ENCODE measurements at regions not wholly inside any gene's neighbourhood (a gene's known extent, or its start where the extent isn't known, plus 50 kb on each side); places are given as distances from the start of the nearest gene placed in this dataset.

GRCh38 chr2:204264085-204264553 is 281.2 kb upstream of the PARD3B start:
- TF ChIP-seq CTCF (IDR thresholded peaks at IDR 0.05; ENCODE audit: low read depth, low read length, poor library complexity, severe bottlenecking): no peak
- no peak for TF ChIP-seq EZH2phosphoT487 (IDR thresholded peaks at IDR 0.05; ENCODE audit: borderline replicate concordance, low read length)
- H4K20me1 ChIP-seq (ENCODE audit: control insufficient read depth, insufficient read depth, low read depth, low read length): no peaks in the 10 kb centered on the region
- H3K36me3 ChIP-seq (ENCODE audit: control insufficient read depth, low read length): no peaks in the 10 kb centered on the region
- H3K4me1 ChIP-seq (ENCODE audit: control insufficient read depth, low read length): no peaks in the 10 kb centered on the region
- H3K4me3 ChIP-seq (ENCODE audit: low read length): no peak overlapping the region
- no peaks in the 10 kb centered on the region for H3K9me2 ChIP-seq (replicated peaks; ENCODE audit: control insufficient read depth, low read length)
- H3F3A ChIP-seq (ENCODE audit: control insufficient read depth, insufficient read depth): no peaks in the 10 kb centered on the region
- H3K9me3 ChIP-seq (ENCODE audit: control insufficient read depth, insufficient read depth, low read length): no peaks in the 10 kb centered on the region
- H3K27me3 ChIP-seq (ENCODE audit: control insufficient read depth, low read length): no peaks in the 10 kb centered on the region; the same call in 1 of the 2 replicates
- H3K79me2 ChIP-seq (ENCODE audit: control insufficient read depth, low read length): no peaks in the 10 kb centered on the region
- H3K4me2 ChIP-seq (ENCODE audit: low read length): no peak overlapping the region
- H3K27ac ChIP-seq (ENCODE audit: low read depth, low read length): no peak overlapping the region

- TF ChIP-seq EZH2phosphoT487 (IDR thresholded peaks at IDR 0.05; ENCODE audit: borderline replicate concordance, low read length) (no peak), CTCF (IDR thresholded peaks at IDR 0.05; ENCODE audit: low read depth, low read length, poor library complexity, severe bottlenecking) (no peak)
- Histone ChIP-seq H3K4me3 (ENCODE audit: low read length) (no peak overlapping the region), H3K36me3 (ENCODE audit: control insufficient read depth, low read length) (no peaks in the 10 kb centered on the region), H3K4me1 (ENCODE audit: control insufficient read depth, low read length) (no peaks in the 10 kb centered on the region), H3K79me2 (ENCODE audit: control insufficient read depth, low read length) (no peaks in the 10 kb centered on the region), H3F3A (ENCODE audit: control insufficient read depth, insufficient read depth) (no peaks in the 10 kb centered on the region), H3K27me3 (ENCODE audit: control insufficient read depth, low read length) (no peaks in the 10 kb centered on the region; the same call in 1 of the 2 replicates), H4K20me1 (ENCODE audit: control insufficient read depth, insufficient read depth, low read depth, low read length) (no peaks in the 10 kb centered on the region), H3K9me2 (replicated peaks; ENCODE audit: control insufficient read depth, low read length) (no peaks in the 10 kb centered on the region), H3K27ac (ENCODE audit: low read depth, low read length) (no peak overlapping the region), H3K9me3 (ENCODE audit: control insufficient read depth, insufficient read depth, low read length) (no peaks in the 10 kb centered on the region), H3K4me2 (ENCODE audit: low read length) (no peak overlapping the region)
Observed at GRCh38 chr2:204264621-204265140, 280.6 kb upstream of the PARD3B start.

GRCh38 chr2:204265681-204266181 is 279.5 kb upstream of the PARD3B start:
- no peaks in the 10 kb centered on the region for H3K79me2 ChIP-seq (ENCODE audit: control insufficient read depth, low read length)
- no peak overlapping the region for H3K4me3 ChIP-seq (ENCODE audit: low read length)
- no peaks in the 10 kb centered on the region for H3K27me3 ChIP-seq (ENCODE audit: control insufficient read depth, low read length)
- H3K27ac ChIP-seq (ENCODE audit: low read depth, low read length): no peak overlapping the region
- TF ChIP-seq CTCF (IDR thresholded peaks at IDR 0.05; ENCODE audit: low read depth, low read length, poor library complexity, severe bottlenecking): no peak
- TF ChIP-seq EZH2phosphoT487 (IDR thresholded peaks at IDR 0.05; ENCODE audit: borderline replicate concordance, low read length): no peak
- no peaks in the 10 kb centered on the region for H3K4me1 ChIP-seq (ENCODE audit: control insufficient read depth, low read length)
- no peaks in the 10 kb centered on the region for H3K9me3 ChIP-seq (ENCODE audit: control insufficient read depth, insufficient read depth, low read length)
- H3K4me2 ChIP-seq (ENCODE audit: low read length): no peak overlapping the region
- H3F3A ChIP-seq (ENCODE audit: control insufficient read depth, insufficient read depth): no peaks in the 10 kb centered on the region
- H3K36me3 ChIP-seq (ENCODE audit: control insufficient read depth, low read length): no peaks in the 10 kb centered on the region
- no peaks in the 10 kb centered on the region for H3K9me2 ChIP-seq (replicated peaks; ENCODE audit: control insufficient read depth, low read length)
- H4K20me1 ChIP-seq (ENCODE audit: control insufficient read depth, insufficient read depth, low read depth, low read length): no peaks in the 10 kb centered on the region

All from DOHH2 (cell line).